Pancreas (tissue), 10 donors: ENCODE measurements at regions not wholly inside any gene's neighbourhood (a gene's known extent, or its start where the extent isn't known, plus 50 kb on each side); places are given as distances from the start of the nearest gene placed in this dataset.
"Not testable (repeated sequence)": the region's sequence is repeated elsewhere in the genome, so short reads cannot be mapped to it uniquely, and the experiment has no call there.

ENCODE experiments used
- ATAC-seq, 4 donors: fragments of 200-7000 bp; cut with Tn5 transposase; one replicate each; pipeline versions ENCODE4 v1.8.0 to v1.9.1; 2020; ENCODE audit warnings: mild to moderate bottlenecking in 4 of 4, moderate library complexity in 4 of 4
- DNase-seq, 6 donors: peaks; one replicate each; pipeline ENCODE4 v3.0.0-alpha.2; 2020
- FAIRE-seq: peaks from 2 replicates; lab custom pipeline; 2012; peaks lifted over from hg19 to GRCh38; lab: Jason Lieb, UNC
- H3K27ac ChIP-seq, 4 donors: fragments of 200-600 bp; sonication (generic); 1 replicate in 3 of 4; 2 replicates in 1 of 4; pipeline versions ENCODE4 v1.5.0 to v1.8.0; 2020
- H3K27me3 ChIP-seq, 4 donors: fragments of 200-600 bp; one replicate each; pipeline ENCODE4 v1.8.0; 2021
- H3K36me3 ChIP-seq, 3 donors: fragments of 200-600 bp; sonication (generic) in 1 of 3; one replicate each; pipeline versions ENCODE4 v1.5.0 to v1.8.0; 2020 to 2021
- H3K4me1 ChIP-seq, 3 donors: fragments of 200-600 bp; one replicate each; pipeline ENCODE4 v1.8.0; 2021
- H3K4me3 ChIP-seq, 4 donors: fragments of 200-600 bp; sonication (generic) in 2 of 4; one replicate each; pipeline versions ENCODE4 v1.5.0 to v1.8.0; 2020 to 2021
- H3K9me3 ChIP-seq, 4 donors: fragments of 200-600 bp; one replicate each; pipeline ENCODE4 v1.8.0; 2021
- WGBS, 2 donors: extraction: QIAGEN DNeasy Blood & Tissue Kit; methylation state at CpG; one replicate each; pipeline ENCODE4 v1.1.7; 2013; 5-methylcytosine and 5-hydroxymethylcytosine counted together
- intact Hi-C, 3 donors: fragments of 100-400 bp; cut with DNase I; formaldehyde crosslinking; loops; one replicate each; pipeline versions ENCODE4 v1.11.1 to v1.14.2; 2022
- TF ChIP-seq, protein P1 (sequence below), 4 donors: fragments of 200-600 bp; sonication (generic) in 3 of 4; IDR thresholded peaks; one replicate each; pipeline versions ENCODE4 v1.5.0 to v1.8.0; 2021; ENCODE audit warnings: antibody characterized with exemption in 4 of 4
- donor health status: healthy with polysubstance abuse.
- donor health status: DM: no; HTN: no; CAD: no; lungs with moderate emphysema.
- donor health status: DM: no; HTN: no; CAD: no.
- donor health status: control.
- donor health status: control.
- donor health status: Bipolar disorder and iron deficiency.
- donor health status: DM: yes; HTN: yes; CAD: no.
- donor health status: DM: no; HTN: no; CAD: no.
- donor health status: DM: no; HTN: no; CAD: no.
- donor health status: DM: yes; HTN: yes; CAD: no.

DNA sequence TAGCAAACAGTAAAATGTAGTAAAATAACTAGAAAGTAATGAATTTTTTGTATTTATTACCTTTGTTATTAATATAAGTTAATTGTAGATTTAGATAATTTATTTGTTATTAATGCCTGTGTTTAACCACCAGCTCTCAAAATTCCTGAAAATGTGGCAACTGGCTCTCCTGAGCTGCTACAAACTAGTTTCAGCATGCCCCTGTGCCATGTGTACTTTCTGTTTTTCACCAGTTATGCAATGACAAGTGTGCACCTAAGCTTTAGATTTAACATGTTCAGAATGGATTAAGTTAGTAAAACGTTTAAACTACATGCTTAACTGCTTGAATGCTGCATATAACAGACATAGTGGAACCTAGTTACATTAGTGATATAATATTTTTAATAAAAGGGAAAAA, 88.1 kb downstream of the POSTN start:
- intact Hi-C loops: no loop called here
- ATAC-seq (no peak), DNase-seq (no peak), FAIRE-seq (no peak)
- Histone ChIP-seq H3K4me1 (no peaks in the 10 kb centered on the region), H3K9me3 (no peaks in the 10 kb centered on the region), H3K4me3 (no peak overlapping the region), H3K27ac (no peak overlapping the region), H3K27me3 (no peaks in the 10 kb centered on the region), H3K36me3 (no peaks in the 10 kb centered on the region)
- TF ChIP-seq, protein P1, sequence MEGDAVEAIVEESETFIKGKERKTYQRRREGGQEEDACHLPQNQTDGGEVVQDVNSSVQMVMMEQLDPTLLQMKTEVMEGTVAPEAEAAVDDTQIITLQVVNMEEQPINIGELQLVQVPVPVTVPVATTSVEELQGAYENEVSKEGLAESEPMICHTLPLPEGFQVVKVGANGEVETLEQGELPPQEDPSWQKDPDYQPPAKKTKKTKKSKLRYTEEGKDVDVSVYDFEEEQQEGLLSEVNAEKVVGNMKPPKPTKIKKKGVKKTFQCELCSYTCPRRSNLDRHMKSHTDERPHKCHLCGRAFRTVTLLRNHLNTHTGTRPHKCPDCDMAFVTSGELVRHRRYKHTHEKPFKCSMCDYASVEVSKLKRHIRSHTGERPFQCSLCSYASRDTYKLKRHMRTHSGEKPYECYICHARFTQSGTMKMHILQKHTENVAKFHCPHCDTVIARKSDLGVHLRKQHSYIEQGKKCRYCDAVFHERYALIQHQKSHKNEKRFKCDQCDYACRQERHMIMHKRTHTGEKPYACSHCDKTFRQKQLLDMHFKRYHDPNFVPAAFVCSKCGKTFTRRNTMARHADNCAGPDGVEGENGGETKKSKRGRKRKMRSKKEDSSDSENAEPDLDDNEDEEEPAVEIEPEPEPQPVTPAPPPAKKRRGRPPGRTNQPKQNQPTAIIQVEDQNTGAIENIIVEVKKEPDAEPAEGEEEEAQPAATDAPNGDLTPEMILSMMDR (IDR thresholded peaks at IDR 0.05): no peak
- WGBS, 2 donors: 6 to 23% methylated on average over 1 of the region's 1 CpG

- FAIRE-seq (no peak), ATAC-seq (no peak), DNase-seq (no peak)
- H3K9me3 ChIP-seq: no peaks in the 10 kb centered on the region
- no peaks in the 10 kb centered on the region for H3K27me3 ChIP-seq
- no peak overlapping the region for H3K4me3 ChIP-seq
- WGBS, 2 donors: 69 to 83% methylated on average over 3 of the region's 3 CpGs
- intact Hi-C loops: no loop called here
- no peak overlapping the region for H3K27ac ChIP-seq
- H3K4me1 ChIP-seq: no peaks in the 10 kb centered on the region
- no peaks in the 10 kb centered on the region for H3K36me3 ChIP-seq
- TF ChIP-seq, protein P1 (IDR thresholded peaks at IDR 0.05): no peak
Observed at GRCh38 chr13:37505531-37505930, 93.0 kb downstream of the POSTN start.

- intact Hi-C loops: no loop called here
- Histone ChIP-seq H3K9me3 (no peaks in the 10 kb centered on the region), H3K36me3 (no peaks in the 10 kb centered on the region), H3K27ac (no peak overlapping the region), H3K4me3 (no peak overlapping the region), H3K4me1 (no peaks in the 10 kb centered on the region), H3K27me3 (no peaks in the 10 kb centered on the region)
- no peak for FAIRE-seq
- no peak for DNase-seq
- ATAC-seq: no peak
- WGBS, 2 donors: 33 to 58% methylated on average over 1 of the region's 1 CpG
- TF ChIP-seq, protein P1 (IDR thresholded peaks at IDR 0.05): no peak
Observed at GRCh38 chr13:37504251-37504650, 94.3 kb downstream of the POSTN start.

GRCh38 chr13:37503287-37503686, 95.3 kb downstream of the POSTN start:
- DNase-seq (no peak), ATAC-seq (no peak), FAIRE-seq (no peak)
- Histone ChIP-seq H3K4me1 (no peaks in the 10 kb centered on the region), H3K4me3 (no peak overlapping the region), H3K27ac (no peak overlapping the region), H3K27me3 (no peaks in the 10 kb centered on the region), H3K9me3 (no peaks in the 10 kb centered on the region), H3K36me3 (no peaks in the 10 kb centered on the region)
- intact Hi-C loops: no loop called here
- TF ChIP-seq, protein P1 (IDR thresholded peaks at IDR 0.05): no peak

GRCh38 chr13:37502303-37502993, 96.1 kb downstream of the POSTN start:
- intact Hi-C loops, DNase-seq, H3K27me3 ChIP-seq, H3K36me3 ChIP-seq, H3K4me1 ChIP-seq, H3K27ac ChIP-seq, FAIRE-seq, H3K4me3 ChIP-seq, H3K9me3 ChIP-seq, ATAC-seq: not testable (repeated sequence)
- 89 to 94% methylated on average over 1 of the region's 1 CpG for WGBS, 2 donors
